ENCODE measurements at regions not wholly inside any gene's neighbourhood (a gene's known extent, or its start where the extent isn't known, plus 50 kb on each side); places are given as distances from the start of the nearest gene placed in this dataset.

GRCh38 chr9:109725460-109725859 is 54.5 kb upstream of the PALM2AKAP2 start:
- no peak for DNase-seq (ENCODE audit: low spot score)
- H3K4me3 ChIP-seq (ENCODE audit: low read depth, low read length, poor library complexity, severe bottlenecking) = no peak overlapping the region
- H3K9me3 ChIP-seq (ENCODE audit: low read depth, low read length, poor library complexity, severe bottlenecking) = no peaks in the 10 kb centered on the region
- TF ChIP-seq CTCF (conservative IDR thresholded peaks at IDR 0.05; ENCODE audit: low read depth, low read length) = no peak
- no peak for TF ChIP-seq EZH2 (IDR thresholded peaks at IDR 0.05; ENCODE audit: borderline replicate concordance, low read depth, low read length, poor library complexity, severe bottlenecking)
- CTCF ChIA-PET = no interaction called here
- H3K27ac ChIP-seq (ENCODE audit: low read depth, low read length, poor library complexity, severe bottlenecking) = no peak overlapping the region
- no peaks in the 10 kb centered on the region for H3K27me3 ChIP-seq (replicated peaks; ENCODE audit: insufficient read depth, low read depth, low read length, poor library complexity)
- POLR2A ChIA-PET (ENCODE audit: low non-redundant PET) = no interaction called here
- no peaks in the 10 kb centered on the region for H3K4me1 ChIP-seq (ENCODE audit: insufficient read depth, low read length, poor library complexity, severe bottlenecking)
- BruUV-seq (replicated peaks) = no TSS peak
- intact Hi-C loops (cut with micrococcal nuclease; ENCODE audit: unreplicated experiment) = no loop called here
- H3K36me3 ChIP-seq (ENCODE audit: insufficient read depth, low read length, poor library complexity, severe bottlenecking) = no peaks in the 10 kb centered on the region

DNA sequence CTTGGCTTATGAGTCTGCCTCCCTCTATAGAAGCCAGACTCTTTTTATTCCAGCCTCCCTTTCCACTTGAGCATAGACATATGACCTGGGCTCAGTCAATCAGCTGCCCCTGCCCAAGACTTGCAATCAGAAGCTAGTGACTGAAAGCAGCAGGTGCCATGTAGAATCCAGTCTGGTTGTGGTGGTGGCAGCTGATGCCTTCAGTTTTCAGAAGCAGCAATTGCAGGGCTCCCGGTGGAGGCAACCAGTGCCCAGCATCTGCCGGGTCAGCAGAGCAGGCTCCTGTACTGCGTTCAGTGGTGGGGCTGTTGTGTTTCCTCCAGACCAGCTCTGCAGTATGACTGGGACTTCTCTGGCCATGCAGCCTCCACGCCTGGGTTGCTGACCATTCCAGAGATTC is 53.9 kb upstream of the PALM2AKAP2 start:
- ChIA-PET CTCF (no interaction called here), POLR2A (ENCODE audit: low non-redundant PET) (no interaction called here)
- no peak overlapping the region for H3K4me3 ChIP-seq (ENCODE audit: low read depth, low read length, poor library complexity, severe bottlenecking)
- H3K36me3 ChIP-seq (ENCODE audit: insufficient read depth, low read length, poor library complexity, severe bottlenecking) = no peaks in the 10 kb centered on the region
- H3K9me3 ChIP-seq (ENCODE audit: low read depth, low read length, poor library complexity, severe bottlenecking) = no peaks in the 10 kb centered on the region
- H3K27ac ChIP-seq (ENCODE audit: low read depth, low read length, poor library complexity, severe bottlenecking) = no peak overlapping the region
- no peak for TF ChIP-seq CTCF (conservative IDR thresholded peaks at IDR 0.05; ENCODE audit: low read depth, low read length)
- no peak for TF ChIP-seq EZH2 (IDR thresholded peaks at IDR 0.05; ENCODE audit: borderline replicate concordance, low read depth, low read length, poor library complexity, severe bottlenecking)
- H3K27me3 ChIP-seq (replicated peaks; ENCODE audit: insufficient read depth, low read depth, low read length, poor library complexity) = no peaks in the 10 kb centered on the region
- H3K4me1 ChIP-seq (ENCODE audit: insufficient read depth, low read length, poor library complexity, severe bottlenecking) = no peaks in the 10 kb centered on the region
- no TSS peak for BruUV-seq (replicated peaks)
- intact Hi-C loops (cut with micrococcal nuclease; ENCODE audit: unreplicated experiment) = no loop called here
- no peak for DNase-seq (ENCODE audit: low spot score)

DNA sequence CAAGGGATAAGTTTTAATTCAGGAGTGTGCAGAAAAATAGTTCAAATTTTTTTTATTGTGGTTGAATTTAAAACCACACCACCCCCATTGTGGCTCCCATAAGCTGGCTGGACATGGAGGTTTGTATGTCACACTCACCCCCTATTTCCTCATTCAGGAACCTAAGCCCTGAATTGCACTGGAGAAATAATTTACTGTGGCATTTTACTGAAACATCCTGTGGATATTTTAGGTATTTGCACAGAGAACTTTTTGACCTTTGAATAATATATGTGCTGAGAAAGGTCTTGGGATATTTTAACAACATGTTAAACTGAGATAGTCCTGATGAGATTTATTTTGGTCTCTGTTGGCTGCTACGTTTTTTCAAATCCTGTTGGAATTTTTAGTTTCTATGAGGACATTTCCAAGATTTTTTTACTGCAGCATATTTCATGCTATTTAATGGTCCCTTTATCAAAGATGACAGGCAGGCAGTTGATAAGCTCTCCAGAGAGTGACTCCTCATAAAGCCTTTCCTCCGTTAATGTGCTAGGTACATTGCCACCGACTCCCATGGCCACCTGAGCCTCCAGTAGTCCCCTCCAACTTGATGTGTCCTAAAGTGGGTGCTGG is 51.2 kb upstream of the PALM2AKAP2 start:
- BruUV-seq (replicated peaks) = no TSS peak
- no peak for DNase-seq (ENCODE audit: low spot score)
- intact Hi-C loops (cut with micrococcal nuclease; ENCODE audit: unreplicated experiment) = no loop called here
- ChIA-PET CTCF (no interaction called here), POLR2A (ENCODE audit: low non-redundant PET) (no interaction called here)
- Histone ChIP-seq H3K4me3 (ENCODE audit: low read depth, low read length, poor library complexity, severe bottlenecking) (no peak overlapping the region), H3K36me3 (ENCODE audit: insufficient read depth, low read length, poor library complexity, severe bottlenecking) (no peaks in the 10 kb centered on the region), H3K27ac (ENCODE audit: low read depth, low read length, poor library complexity, severe bottlenecking) (no peak overlapping the region), H3K27me3 (replicated peaks; ENCODE audit: insufficient read depth, low read depth, low read length, poor library complexity) (no peaks in the 10 kb centered on the region), H3K9me3 (ENCODE audit: low read depth, low read length, poor library complexity, severe bottlenecking) (no peaks in the 10 kb centered on the region), H3K4me1 (ENCODE audit: insufficient read depth, low read length, poor library complexity, severe bottlenecking) (no peaks in the 10 kb centered on the region)
- no peak for TF ChIP-seq CTCF (conservative IDR thresholded peaks at IDR 0.05; ENCODE audit: low read depth, low read length)
- TF ChIP-seq EZH2 (IDR thresholded peaks at IDR 0.05; ENCODE audit: borderline replicate concordance, low read depth, low read length, poor library complexity, severe bottlenecking) = no peak
